DOHH2 (cell line): ENCODE measurements at regions not wholly inside any gene's neighbourhood (a gene's known extent, or its start where the extent isn't known, plus 50 kb on each side); places are given as distances from the start of the nearest gene placed in this dataset.

Experiments used
- EZH2phosphoT487 ChIP-seq: fragments of 200-600 bp; sonication (generic); IDR thresholded peaks from 2 replicates; pipeline ENCODE4 v1.6.1; 2017; ENCODE audit warnings: borderline replicate concordance, mild to moderate bottlenecking, antibody characterized with exemption, low read length, moderate library complexity, mixed read lengths
- TF ChIP-seq, protein P1 (sequence below): fragments of 200-600 bp; sonication (generic); IDR thresholded peaks from one replicate; pipeline ENCODE4 v1.5.1; 2014; ENCODE audit warnings: antibody characterized with exemption, mild to moderate bottlenecking, low read depth, low read length; ENCODE audit not compliant: poor library complexity, severe bottlenecking

DNA sequence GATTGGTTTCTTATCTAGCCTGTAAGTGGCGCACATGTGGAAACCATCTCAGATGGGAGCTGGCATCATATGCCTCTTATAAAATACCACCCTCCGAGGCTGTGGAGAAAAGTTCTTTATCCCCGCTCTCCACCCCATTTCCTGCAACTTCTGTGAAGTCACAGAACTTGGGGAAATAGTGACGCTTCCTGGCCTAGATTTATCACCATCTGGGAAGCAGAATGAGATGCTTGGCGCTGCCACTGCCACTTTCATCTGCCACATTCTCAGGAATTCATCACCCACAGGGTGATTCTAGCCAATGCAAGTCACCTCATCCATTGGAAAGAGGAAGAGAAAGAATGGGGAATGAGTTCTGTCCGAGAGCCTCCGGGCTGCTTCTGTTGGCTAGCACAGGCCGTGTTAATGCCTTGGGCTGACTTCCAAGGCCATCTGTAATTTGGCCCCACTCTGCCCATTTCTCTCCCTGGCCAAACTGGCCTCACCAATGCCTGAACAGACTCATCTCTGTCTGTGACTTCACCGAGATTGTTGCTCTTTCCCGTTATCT is 148.8 kb upstream of the SOX4 start:
- TF ChIP-seq, protein P1, sequence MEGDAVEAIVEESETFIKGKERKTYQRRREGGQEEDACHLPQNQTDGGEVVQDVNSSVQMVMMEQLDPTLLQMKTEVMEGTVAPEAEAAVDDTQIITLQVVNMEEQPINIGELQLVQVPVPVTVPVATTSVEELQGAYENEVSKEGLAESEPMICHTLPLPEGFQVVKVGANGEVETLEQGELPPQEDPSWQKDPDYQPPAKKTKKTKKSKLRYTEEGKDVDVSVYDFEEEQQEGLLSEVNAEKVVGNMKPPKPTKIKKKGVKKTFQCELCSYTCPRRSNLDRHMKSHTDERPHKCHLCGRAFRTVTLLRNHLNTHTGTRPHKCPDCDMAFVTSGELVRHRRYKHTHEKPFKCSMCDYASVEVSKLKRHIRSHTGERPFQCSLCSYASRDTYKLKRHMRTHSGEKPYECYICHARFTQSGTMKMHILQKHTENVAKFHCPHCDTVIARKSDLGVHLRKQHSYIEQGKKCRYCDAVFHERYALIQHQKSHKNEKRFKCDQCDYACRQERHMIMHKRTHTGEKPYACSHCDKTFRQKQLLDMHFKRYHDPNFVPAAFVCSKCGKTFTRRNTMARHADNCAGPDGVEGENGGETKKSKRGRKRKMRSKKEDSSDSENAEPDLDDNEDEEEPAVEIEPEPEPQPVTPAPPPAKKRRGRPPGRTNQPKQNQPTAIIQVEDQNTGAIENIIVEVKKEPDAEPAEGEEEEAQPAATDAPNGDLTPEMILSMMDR, result no peak
- no peak for TF ChIP-seq EZH2phosphoT487
